Endothelial cell (in vitro differentiated cells): ENCODE measurements at regions not wholly inside any gene's neighbourhood (a gene's known extent, or its start where the extent isn't known, plus 50 kb on each side); places are given as distances from the start of the nearest gene placed in this dataset.

Experiments
- DNase-seq: peaks from one replicate; pipeline ENCODE4 v3.0.0; 2021; ENCODE audit warnings: low spot score
- H3K27ac Mint-ChIP-seq: one replicate; pipeline ENCODE4 v1.8.0; 2021; ENCODE audit warnings: mixed read lengths, inconsistent platforms; ENCODE audit not compliant: unreplicated experiment
- H3K27me3 Mint-ChIP-seq: one replicate; pipeline ENCODE4 v1.8.0; 2021; ENCODE audit warnings: mild to moderate bottlenecking, moderate library complexity, mixed read lengths, inconsistent platforms; ENCODE audit not compliant: unreplicated experiment
- H3K36me3 Mint-ChIP-seq: one replicate; pipeline ENCODE4 v1.8.0; 2021; ENCODE audit warnings: mild to moderate bottlenecking, low read depth, mixed read lengths, inconsistent platforms; ENCODE audit not compliant: unreplicated experiment
- H3K4me1 Mint-ChIP-seq: one replicate; pipeline ENCODE4 v1.8.0; 2021; ENCODE audit warnings: mild to moderate bottlenecking, mixed read lengths, inconsistent platforms; ENCODE audit not compliant: unreplicated experiment
- H3K4me3 Mint-ChIP-seq: one replicate; pipeline ENCODE4 v1.8.0; 2021; ENCODE audit warnings: mild to moderate bottlenecking, mixed read lengths, inconsistent platforms; ENCODE audit not compliant: unreplicated experiment
- H3K9me3 Mint-ChIP-seq: one replicate; pipeline ENCODE4 v1.8.0; 2021; ENCODE audit warnings: mixed read lengths, inconsistent platforms; ENCODE audit not compliant: unreplicated experiment
- CTCF ChIP-seq: fragments of 200-600 bp; sonication (generic); IDR thresholded peaks from one replicate; pipeline ENCODE4 v1.5.0; 2021; ENCODE audit warnings: antibody characterized with exemption; ENCODE audit not compliant: unreplicated experiment

GRCh38 chr6:19587238-19587942, 249.8 kb upstream of the ID4 start:
- Mint-ChIP-seq H3K27ac (no peak overlapping the region), H3K27me3 (peaks cover 2% of the 10 kb centered on the region), H3K36me3 (no peaks in the 10 kb centered on the region), H3K4me1 (no peaks in the 10 kb centered on the region), H3K4me3 (no peak overlapping the region), H3K9me3 (no peaks in the 10 kb centered on the region)
- no peak for TF ChIP-seq CTCF
- no peak for DNase-seq

- DNase-seq, result no peak
- no peak for TF ChIP-seq CTCF
- H3K27ac Mint-ChIP-seq, result no peak overlapping the region
- H3K4me1 Mint-ChIP-seq, result no peaks in the 10 kb centered on the region
- no peaks in the 10 kb centered on the region for H3K9me3 Mint-ChIP-seq
- H3K27me3 Mint-ChIP-seq, result no peaks in the 10 kb centered on the region
- H3K36me3 Mint-ChIP-seq, result no peaks in the 10 kb centered on the region
- no peak overlapping the region for H3K4me3 Mint-ChIP-seq
These were observed 246.6 kb upstream of the ID4 start for GRCh38 chr6:19590501-19591131.

- Mint-ChIP-seq H3K27me3 (no peaks in the 10 kb centered on the region), H3K36me3 (no peaks in the 10 kb centered on the region), H3K27ac (no peak overlapping the region), H3K9me3 (no peaks in the 10 kb centered on the region), H3K4me1 (no peaks in the 10 kb centered on the region), H3K4me3 (no peak overlapping the region)
- TF ChIP-seq CTCF, result no peak
- no peak for DNase-seq
These were observed 239.3 kb upstream of the ID4 start for GRCh38 chr6:19597809-19598320.

- no peak for TF ChIP-seq CTCF
- Mint-ChIP-seq H3K27ac (no peak overlapping the region), H3K4me3 (no peak overlapping the region), H3K4me1 (no peaks in the 10 kb centered on the region), H3K9me3 (no peaks in the 10 kb centered on the region), H3K36me3 (no peaks in the 10 kb centered on the region), H3K27me3 (no peaks in the 10 kb centered on the region)
- DNase-seq, result no peak
These were observed 237.2 kb upstream of the ID4 start for GRCh38 chr6:19599796-19600464.
